BLaER1 treated with 17β-estradiol and CSF1 and Interleukin-3, amounts not matched to agents 10 nM and 100 nM (cell line): ENCODE measurements at regions not wholly inside any gene's neighbourhood (a gene's known extent, or its start where the extent isn't known, plus 50 kb on each side); places are given as distances from the start of the nearest gene placed in this dataset.
A peak's percentile ranks its signal among the peaks of the same experiment; 100 is the strongest.

ENCODE experiments used
- H3K27ac ChIP-seq, 11 experiments: shearing (Covaris generic); formaldehyde crosslinking; 2 replicates each; pipeline ENCODE4 v1.8.1; 2022
- H3K27me3 ChIP-seq, 11 experiments: shearing (Covaris generic); formaldehyde crosslinking; 2 replicates each; pipeline ENCODE4 v1.8.1; 2022
- H3K36me3 ChIP-seq, 11 experiments: shearing (Covaris generic); formaldehyde crosslinking; 2 replicates each; pipeline ENCODE4 v1.8.1; 2022
- H3K4me1 ChIP-seq, 10 experiments: shearing (Covaris generic); formaldehyde crosslinking; 2 replicates each; pipeline ENCODE4 v1.8.1; 2022
- H3K4me2 ChIP-seq, 11 experiments: shearing (Covaris generic); formaldehyde crosslinking; 2 replicates each; pipeline ENCODE4 v1.8.1; 2022
- H3K4me3 ChIP-seq, 10 experiments: shearing (Covaris generic); formaldehyde crosslinking; 2 replicates each; pipeline ENCODE4 v1.8.1; 2022
- H3K9ac ChIP-seq, 11 experiments: shearing (Covaris generic); formaldehyde crosslinking; 2 replicates each; pipeline ENCODE4 v1.8.1; 2022
- H3K9me3 ChIP-seq, 11 experiments: shearing (Covaris generic); formaldehyde crosslinking; replicated peaks in 1 of 11; 2 replicates each; pipeline ENCODE4 v1.8.1; 2022
- H4K20me1 ChIP-seq, 11 experiments: shearing (Covaris generic); formaldehyde crosslinking; 2 replicates each; pipeline ENCODE4 v1.8.1; 2022
- Cebpa-rat ChIP-seq, 11 experiments: shearing (Covaris generic); IDR thresholded peaks; 2 replicates each; pipeline ENCODE4 v1.8.1; 2022

DNA sequence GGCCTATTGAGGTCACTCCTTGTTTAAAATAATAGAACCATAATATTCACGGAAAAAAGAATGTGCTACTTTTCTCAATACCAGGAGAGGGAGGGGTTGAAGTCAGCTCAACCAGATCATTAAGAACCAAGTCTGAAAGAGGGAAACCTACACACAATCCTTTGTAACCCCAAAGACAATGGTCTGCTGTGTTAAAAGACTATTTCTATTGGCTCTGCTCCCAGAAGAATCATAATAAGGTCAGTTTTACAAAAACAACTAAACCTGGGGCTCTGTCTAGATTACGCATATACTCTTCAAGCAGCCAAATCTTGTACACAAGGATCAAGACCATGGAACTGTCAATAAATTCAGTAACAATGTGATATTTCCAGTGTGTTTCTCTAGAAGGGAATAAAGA is 177.2 kb upstream of the CRIM1 start:
- Histone ChIP-seq H3K9ac (no peak overlapping the region), H4K20me1 (no peaks in the 10 kb centered on the region; a peak in 1 of 22 replicates), H3K36me3 (no peaks in the 10 kb centered on the region), H3K9me3 (peaks cover 4 to 31% (median 21%) of the 10 kb centered on the region in 11 experiments; a peak in 19 of 22 replicates), H3K4me2 (no peak overlapping the region), H3K4me1 (no peaks in the 10 kb centered on the region), H3K4me3 (no peak overlapping the region), H3K27me3 (no peaks in the 10 kb centered on the region), H3K27ac (no peak overlapping the region)
- no peak for TF ChIP-seq Cebpa-rat (IDR thresholded peaks at IDR 0.05)

DNA sequence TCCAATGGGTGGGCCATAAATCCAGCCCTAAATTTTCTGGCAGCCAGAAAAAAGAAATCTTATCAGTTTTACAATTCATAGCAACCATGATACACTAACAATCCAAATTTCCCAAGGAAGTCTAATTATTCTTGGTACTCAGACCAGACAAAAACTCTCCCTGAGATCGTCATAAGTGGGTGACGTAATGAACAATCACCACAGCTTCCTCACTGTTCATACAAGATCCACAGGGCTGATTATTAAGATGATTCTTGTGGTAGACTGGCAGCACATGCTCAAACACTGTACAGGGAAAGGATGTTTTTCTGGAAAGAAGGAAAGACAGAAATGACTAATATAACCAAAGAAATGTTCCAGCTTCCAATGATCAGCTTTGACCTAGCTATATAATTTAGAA is 178.3 kb upstream of the CRIM1 start:
- no peak overlapping the region for H3K9ac ChIP-seq
- H3K9me3 ChIP-seq = peaks cover 4 to 31% (median 21%) of the 10 kb centered on the region in 11 experiments; a peak in 19 of 22 replicates
- H3K36me3 ChIP-seq = no peaks in the 10 kb centered on the region
- TF ChIP-seq Cebpa-rat (IDR thresholded peaks at IDR 0.05) = no peak
- no peaks in the 10 kb centered on the region; a peak in 3 of 20 replicates for H3K4me1 ChIP-seq
- no peaks in the 10 kb centered on the region for H3K27me3 ChIP-seq
- H3K4me3 ChIP-seq = no peak overlapping the region
- no peak overlapping the region for H3K27ac ChIP-seq
- H4K20me1 ChIP-seq = no peaks in the 10 kb centered on the region; a peak in 1 of 22 replicates
- H3K4me2 ChIP-seq = no peak overlapping the region

DNA sequence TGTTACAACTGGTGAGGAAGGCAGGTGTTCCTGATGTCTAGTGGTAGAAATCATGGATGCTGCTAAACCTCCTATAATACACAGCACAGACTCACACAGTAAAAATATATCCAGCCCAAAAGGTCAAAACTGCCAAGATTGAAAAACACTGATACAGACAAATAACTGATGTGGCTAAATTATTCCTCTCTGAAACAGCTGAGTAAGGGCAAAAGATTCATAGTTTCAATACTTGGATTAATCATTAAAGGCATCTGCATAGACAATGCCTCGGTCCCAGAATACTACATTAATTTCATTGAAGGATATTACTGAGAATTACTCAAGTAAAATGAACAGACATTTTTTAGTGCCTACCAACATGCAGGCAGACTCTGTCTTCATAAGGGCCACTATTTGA is 180.7 kb upstream of the CRIM1 start:
- no peaks in the 10 kb centered on the region for H3K36me3 ChIP-seq
- no peaks in the 10 kb centered on the region; a peak in 1 of 22 replicates for H4K20me1 ChIP-seq
- no peak for TF ChIP-seq Cebpa-rat (IDR thresholded peaks at IDR 0.05)
- H3K4me3 ChIP-seq = no peak overlapping the region
- no peak overlapping the region for H3K27ac ChIP-seq
- peaks cover 0 to 19% (median 13%) of the 10 kb centered on the region in 11 experiments; a peak in 18 of 22 replicates for H3K9me3 ChIP-seq
- H3K4me1 ChIP-seq = no peaks in the 10 kb centered on the region; a peak in 3 of 20 replicates
- H3K27me3 ChIP-seq = no peaks in the 10 kb centered on the region
- no peak overlapping the region for H3K9ac ChIP-seq
- H3K4me2 ChIP-seq = no peak overlapping the region

DNA sequence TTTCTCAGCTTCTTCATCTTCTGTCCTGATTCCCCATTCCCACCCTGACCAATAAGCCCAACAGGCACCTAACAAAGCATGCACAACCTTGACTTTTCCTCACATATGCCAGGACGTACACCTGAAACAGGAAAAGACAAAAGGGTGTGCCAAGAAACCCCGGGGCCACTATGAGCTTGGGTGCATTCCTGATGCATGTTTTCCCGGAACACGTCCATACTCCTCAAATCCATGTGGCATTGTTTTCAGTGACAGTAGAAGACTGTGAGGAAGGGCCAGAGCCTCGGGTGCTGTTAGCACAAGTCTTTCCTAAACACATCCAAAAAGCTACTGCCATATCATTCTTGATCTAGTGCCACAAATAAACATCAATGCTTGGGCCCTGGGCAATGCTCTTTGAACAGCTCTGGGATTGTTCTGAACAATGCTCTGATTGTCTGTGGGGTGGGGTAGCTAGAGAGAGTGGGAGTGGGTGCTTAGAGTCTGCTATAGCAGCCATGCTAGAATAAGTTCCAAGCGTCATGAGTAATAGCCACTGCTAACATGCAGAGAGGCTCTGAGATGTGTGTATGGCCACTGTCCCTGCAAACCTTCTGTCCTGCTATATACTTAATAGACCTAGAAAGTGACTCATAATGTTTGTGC is 181.7 kb upstream of the CRIM1 start:
- no peak for TF ChIP-seq Cebpa-rat (IDR thresholded peaks at IDR 0.05)
- Histone ChIP-seq H4K20me1 (no peaks in the 10 kb centered on the region; a peak in 1 of 22 replicates), H3K4me3 (no peak overlapping the region), H3K9ac (no peak overlapping the region), H3K27me3 (no peaks in the 10 kb centered on the region), H3K27ac (no peak overlapping the region), H3K36me3 (no peaks in the 10 kb centered on the region), H3K9me3 (peaks cover 0 to 9% (median 6%) of the 10 kb centered on the region in 11 experiments; a peak in 12 of 22 replicates), H3K4me2 (no peak overlapping the region), H3K4me1 (peaks cover 0 to under 1% (median 0%) of the 10 kb centered on the region in 10 experiments; a peak in 4 of 20 replicates)

DNA sequence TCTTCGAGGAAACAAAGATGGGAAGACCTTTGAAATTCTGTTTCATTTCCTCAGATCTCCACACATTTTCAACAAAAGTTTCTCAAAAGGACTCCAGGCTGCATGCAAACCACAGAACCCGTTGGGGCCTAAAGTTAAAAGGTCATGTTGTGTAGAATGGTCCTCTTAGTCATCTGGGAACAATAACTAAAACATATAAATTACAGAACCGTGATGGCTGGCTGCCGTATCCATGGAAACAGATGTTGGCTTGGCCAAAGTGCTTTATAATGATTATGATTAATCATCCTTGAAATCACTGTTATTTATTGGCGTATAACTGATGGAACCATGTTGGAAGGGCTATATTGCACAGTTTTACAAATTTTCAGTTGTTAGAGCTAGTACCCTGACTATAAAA is 182.8 kb upstream of the CRIM1 start:
- H3K36me3 ChIP-seq = no peaks in the 10 kb centered on the region
- H3K9ac ChIP-seq = no peak overlapping the region
- no peak overlapping the region for H3K4me3 ChIP-seq
- H3K4me2 ChIP-seq = no peak overlapping the region
- no peak overlapping the region for H3K27ac ChIP-seq
- no peak for TF ChIP-seq Cebpa-rat (IDR thresholded peaks at IDR 0.05)
- no peaks in the 10 kb centered on the region for H4K20me1 ChIP-seq
- H3K9me3 ChIP-seq = no peaks in the 10 kb centered on the region
- H3K4me1 ChIP-seq = peaks cover 0 to 11% (median 0%) of the 10 kb centered on the region in 10 experiments; a peak in 8 of 20 replicates
- H3K27me3 ChIP-seq = no peaks in the 10 kb centered on the region

DNA sequence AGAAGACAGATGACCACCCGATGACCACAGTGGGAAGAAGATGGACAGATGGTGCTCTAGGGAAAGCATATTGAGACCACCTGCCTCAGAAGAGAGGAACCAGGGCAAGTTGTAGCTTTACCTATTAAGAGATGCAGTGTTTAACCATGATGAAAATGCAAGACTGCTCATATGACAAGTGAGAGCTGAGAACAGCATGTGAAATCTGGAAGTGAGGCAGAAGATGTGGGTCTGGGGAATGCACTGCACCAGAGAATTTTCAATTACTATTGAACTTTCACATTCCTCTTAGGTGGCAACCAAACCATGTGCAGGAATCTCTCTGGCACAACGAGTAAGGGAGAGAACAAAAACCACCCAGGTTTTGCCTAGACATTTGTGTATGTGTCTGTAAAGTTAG is 184.8 kb upstream of the CRIM1 start:
- Histone ChIP-seq H3K4me3 (no peak overlapping the region), H3K9ac (no peak overlapping the region), H4K20me1 (no peaks in the 10 kb centered on the region), H3K9me3 (no peaks in the 10 kb centered on the region), H3K27me3 (no peaks in the 10 kb centered on the region), H3K36me3 (no peaks in the 10 kb centered on the region), H3K27ac (no peak overlapping the region), H3K4me1 (peaks cover 0 to 14% (median 0%) of the 10 kb centered on the region in 10 experiments; a peak in 8 of 20 replicates), H3K4me2 (no peak overlapping the region)
- no peak for TF ChIP-seq Cebpa-rat (IDR thresholded peaks at IDR 0.05)

DNA sequence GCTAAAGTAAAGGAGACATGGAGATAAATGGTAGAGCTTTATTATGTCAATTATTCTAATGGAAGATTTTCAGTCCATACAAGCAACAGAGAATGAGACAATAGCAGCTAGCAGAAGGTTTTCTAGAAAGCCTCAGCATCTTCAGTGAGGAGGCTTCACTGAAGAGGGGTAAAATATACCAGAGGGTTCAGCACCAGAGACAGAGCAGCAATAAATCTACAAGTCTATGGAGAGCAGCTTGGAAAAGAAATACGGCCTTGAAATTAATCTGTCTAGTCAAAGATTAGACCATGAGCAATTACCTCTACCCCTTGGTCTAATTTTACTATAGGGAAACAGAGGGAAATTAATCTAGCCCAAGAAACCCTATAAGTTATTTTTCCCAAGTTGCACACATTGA is 185.7 kb upstream of the CRIM1 start:
- Histone ChIP-seq H3K4me3 (no peak overlapping the region), H3K4me2 (no peak overlapping the region), H3K27me3 (no peaks in the 10 kb centered on the region), H4K20me1 (no peaks in the 10 kb centered on the region), H3K36me3 (no peaks in the 10 kb centered on the region), H3K9ac (no peak overlapping the region), H3K4me1 (peaks cover 0 to 14% (median 0%) of the 10 kb centered on the region in 10 experiments; a peak in 8 of 20 replicates), H3K27ac (no peak overlapping the region), H3K9me3 (no peaks in the 10 kb centered on the region)
- TF ChIP-seq Cebpa-rat (IDR thresholded peaks at IDR 0.05) = no peak

DNA sequence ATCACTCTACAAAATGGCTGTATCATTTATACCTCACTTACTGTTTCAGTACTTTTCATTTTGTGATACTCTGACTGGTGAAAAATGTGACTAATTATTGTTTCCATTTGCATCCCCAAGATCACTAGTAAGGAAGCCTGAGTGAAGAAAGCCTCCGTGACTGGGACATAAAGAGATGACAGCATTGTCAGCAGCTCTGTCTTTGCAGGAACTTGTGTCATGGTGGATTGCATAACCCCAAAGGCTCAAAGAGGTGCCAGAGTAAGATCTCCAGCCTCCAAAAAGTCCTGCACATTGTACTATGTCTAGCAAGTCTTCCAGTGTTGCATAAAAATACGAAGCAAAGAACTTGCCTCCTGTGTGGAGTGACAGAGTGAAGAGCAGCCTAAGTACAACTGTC is 187.5 kb upstream of the CRIM1 start:
- Histone ChIP-seq H3K27ac (no peak overlapping the region), H3K36me3 (no peaks in the 10 kb centered on the region), H4K20me1 (no peaks in the 10 kb centered on the region), H3K4me1 (peaks cover 0 to 24% (median 0%) of the 10 kb centered on the region in 10 experiments; a peak in 9 of 20 replicates), H3K4me3 (no peak overlapping the region), H3K4me2 (peak overlapping the region in 3 of 11 experiments; percentile 20 to 54 (median 47); a peak in 5 of 22 replicates), H3K9ac (no peak overlapping the region), H3K9me3 (no peaks in the 10 kb centered on the region), H3K27me3 (no peaks in the 10 kb centered on the region)
- peak in 2 of 11 experiments; percentile 26; a peak in 1 of 22 replicates for TF ChIP-seq Cebpa-rat (IDR thresholded peaks at IDR 0.05)

DNA sequence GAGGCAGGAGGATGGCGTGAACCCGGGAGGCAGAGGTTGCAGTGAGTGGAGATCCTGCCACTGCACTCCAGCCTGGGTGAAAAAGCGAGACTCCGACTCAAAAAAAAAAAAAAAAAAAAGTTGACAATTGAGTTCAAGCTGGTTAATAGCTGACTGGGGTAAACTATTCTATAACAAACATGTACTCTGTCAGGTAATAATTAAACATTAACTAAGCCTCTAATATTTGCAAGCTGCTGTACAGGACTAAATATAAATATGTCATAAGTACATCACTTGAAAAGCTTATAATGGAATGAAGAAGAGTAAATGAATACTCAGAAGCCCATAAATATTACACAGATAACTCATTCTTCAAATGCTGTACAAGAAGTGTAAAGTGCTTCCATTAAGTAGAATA is 190.4 kb upstream of the CRIM1 start:
- Histone ChIP-seq H3K9ac (no peak overlapping the region), H3K4me3 (no peak overlapping the region), H3K4me1 (peaks cover 0 to 24% (median 0%) of the 10 kb centered on the region in 10 experiments; a peak in 7 of 20 replicates), H3K27me3 (no peaks in the 10 kb centered on the region), H3K36me3 (no peaks in the 10 kb centered on the region), H4K20me1 (no peaks in the 10 kb centered on the region), H3K9me3 (no peaks in the 10 kb centered on the region), H3K27ac (no peak overlapping the region), H3K4me2 (no peak overlapping the region)
- TF ChIP-seq Cebpa-rat (IDR thresholded peaks at IDR 0.05) = no peak
